GM12892 (cell line): ENCODE measurements at regions not wholly inside any gene's neighbourhood (a gene's known extent, or its start where the extent isn't known, plus 50 kb on each side); places are given as distances from the start of the nearest gene placed in this dataset.

Source experiments
- DNase-seq: peaks from one replicate; pipeline ENCODE4 v3.0.0; 2011; ENCODE audit not compliant: insufficient read length
- FAIRE-seq: peaks from 2 replicates; lab custom pipeline; 2011; peaks lifted over from hg19 to GRCh38; lab: Jason Lieb, UNC
- POLR2A ChIP-seq: IDR thresholded peaks from 2 replicates; pipeline ENCODE4 v1.6.1; 2011; ENCODE audit warnings: low read depth, low read length, control low read depth
- POLR2AphosphoS5 ChIP-seq: IDR thresholded peaks from 2 replicates; pipeline ENCODE4 v1.6.1; 2011; ENCODE audit warnings: low read depth, low read length, control low read depth
- TAF1 ChIP-seq: IDR thresholded peaks from 2 replicates; pipeline ENCODE4 v1.6.1; 2011; ENCODE audit warnings: low read depth, mild to moderate bottlenecking, control low read depth, low read length, borderline replicate concordance

- no peak for FAIRE-seq
- TF ChIP-seq POLR2AphosphoS5 = no peak
- TF ChIP-seq TAF1 = no peak
- no peak for TF ChIP-seq POLR2A
These were observed 727.0 kb downstream of the NR2F2 start for GRCh38 chr15:97057503-97057902.

GRCh38 chr15:97059281-97059680, 728.8 kb downstream of the NR2F2 start:
- DNase-seq = no peak
- no peak for TF ChIP-seq POLR2AphosphoS5
- TF ChIP-seq TAF1 = no peak
- no peak for TF ChIP-seq POLR2A
- FAIRE-seq = no peak

More at GRCh38 chr15:97057503-97057902, 727.0 kb downstream of the NR2F2 start:
- no peak for DNase-seq

GRCh38 chr15:97061392-97061791, 730.9 kb downstream of the NR2F2 start:
- DNase-seq (no peak), FAIRE-seq (no peak)
- TF ChIP-seq POLR2A (no peak), TAF1 (no peak), POLR2AphosphoS5 (no peak)

- TF ChIP-seq POLR2AphosphoS5 (no peak), POLR2A (no peak), TAF1 (no peak)
- DNase-seq (no peak), FAIRE-seq (no peak)
These were observed 741.2 kb downstream of the NR2F2 start for GRCh38 chr15:97071668-97072067.

- no peak for TF ChIP-seq POLR2AphosphoS5
- TF ChIP-seq TAF1 = no peak
- no peak for TF ChIP-seq POLR2A
- DNase-seq (no peak), FAIRE-seq (no peak)
These were observed 742.0 kb downstream of the NR2F2 start for GRCh38 chr15:97072545-97072944.

GRCh38 chr15:97076011-97076410, 745.5 kb downstream of the NR2F2 start:
- DNase-seq (no peak), FAIRE-seq (no peak)
- no peak for TF ChIP-seq TAF1
- TF ChIP-seq POLR2AphosphoS5 = no peak
- no peak for TF ChIP-seq POLR2A

DNA sequence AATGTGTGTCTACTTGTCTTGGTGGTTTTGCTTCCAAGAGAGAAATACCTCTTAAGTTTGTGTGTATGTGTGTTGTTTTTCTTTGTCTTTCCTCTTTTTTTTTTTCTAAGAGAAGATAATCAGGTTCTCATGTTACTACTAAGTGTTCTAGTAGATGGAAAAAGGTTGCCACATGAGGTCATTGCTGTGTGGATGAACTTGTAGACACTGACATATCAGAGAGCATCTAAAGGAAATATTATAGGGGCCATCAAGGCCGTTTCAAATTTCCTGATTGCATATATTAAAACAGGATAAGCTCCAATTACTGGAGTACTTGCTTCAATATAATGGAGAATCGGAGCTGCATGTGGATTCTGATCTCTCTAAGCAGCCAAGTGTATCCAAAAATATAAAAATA, 747.5 kb downstream of the NR2F2 start:
- FAIRE-seq = no peak
- TF ChIP-seq POLR2AphosphoS5 = no peak
- no peak for TF ChIP-seq POLR2A
- TF ChIP-seq TAF1 = no peak
- DNase-seq = no peak

DNA sequence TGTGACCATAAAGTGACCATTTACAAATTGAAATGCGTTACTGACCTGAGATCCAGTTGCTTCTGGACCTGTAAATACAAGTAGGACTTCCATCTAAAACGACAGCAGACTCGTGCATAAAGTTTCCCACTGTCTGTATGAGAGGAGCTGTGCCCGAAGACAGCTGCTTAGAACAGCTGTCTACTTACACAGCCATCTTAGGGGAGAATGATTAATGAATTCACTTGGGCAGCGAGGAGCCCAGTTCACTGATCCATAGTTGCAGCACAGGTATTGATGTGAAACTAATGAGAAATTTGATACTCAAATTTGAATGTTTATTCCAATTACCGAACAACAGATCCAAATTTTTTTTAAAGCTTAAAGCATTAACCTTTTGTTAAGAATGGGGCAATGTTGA, 748.1 kb downstream of the NR2F2 start:
- TF ChIP-seq POLR2AphosphoS5 = no peak
- TF ChIP-seq POLR2A = no peak
- no peak for TF ChIP-seq TAF1
- FAIRE-seq = no peak
- no peak for DNase-seq

DNA sequence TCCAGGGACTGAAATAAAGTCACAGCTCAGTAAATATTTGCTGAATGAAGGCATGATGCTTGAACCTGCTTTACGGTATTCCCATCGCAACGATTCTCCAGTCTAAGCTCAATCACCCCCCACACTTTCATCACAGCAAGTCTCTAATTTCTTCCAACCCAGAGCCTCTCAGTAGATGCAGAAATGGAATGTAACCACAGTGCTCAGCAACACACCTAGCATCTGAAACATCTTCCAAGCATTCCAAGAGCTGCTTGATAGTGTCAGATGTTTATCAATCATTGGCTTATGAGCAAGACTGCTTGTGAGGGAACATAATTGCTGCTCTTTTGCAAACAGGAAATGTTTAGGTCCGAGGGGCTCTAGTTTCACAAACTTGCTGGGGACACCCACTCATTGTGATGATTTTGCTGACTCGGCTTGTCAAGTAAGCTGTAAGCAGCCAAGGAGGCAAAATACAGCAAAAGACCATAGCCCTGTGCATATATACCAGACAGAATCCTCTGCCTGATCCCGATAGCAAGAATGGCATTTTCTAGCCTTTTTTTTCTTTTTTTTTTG, 751.2 kb downstream of the NR2F2 start:
- DNase-seq (no peak), FAIRE-seq (no peak)
- TF ChIP-seq POLR2AphosphoS5 (no peak), TAF1 (no peak), POLR2A (no peak)

DNA sequence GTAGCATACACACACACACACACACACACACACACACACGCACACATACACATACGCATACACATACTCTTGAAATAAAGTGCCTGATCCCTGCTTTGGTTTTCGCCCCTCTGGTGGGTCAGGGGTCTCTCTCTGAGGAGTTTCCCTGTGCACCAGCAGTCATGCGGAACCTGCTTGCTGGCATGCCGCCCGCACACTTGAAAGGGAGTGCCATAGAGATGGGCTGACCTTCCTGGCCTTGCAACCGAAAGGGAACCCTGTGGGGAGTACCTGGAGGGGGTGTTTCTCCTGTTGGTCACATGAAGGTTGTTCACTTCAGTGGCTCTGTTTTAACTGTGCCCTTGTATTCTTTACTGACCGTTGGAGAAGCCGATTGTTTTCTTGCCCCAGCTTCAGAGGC, 752.3 kb downstream of the NR2F2 start:
- no peak for FAIRE-seq
- DNase-seq = no peak
- no peak for TF ChIP-seq POLR2AphosphoS5
- TF ChIP-seq TAF1 = no peak
- no peak for TF ChIP-seq POLR2A

GRCh38 chr15:97084650-97085049, 754.1 kb downstream of the NR2F2 start:
- DNase-seq (no peak), FAIRE-seq (no peak)
- TF ChIP-seq POLR2AphosphoS5 = no peak
- TF ChIP-seq TAF1 = no peak
- TF ChIP-seq POLR2A = no peak

DNA sequence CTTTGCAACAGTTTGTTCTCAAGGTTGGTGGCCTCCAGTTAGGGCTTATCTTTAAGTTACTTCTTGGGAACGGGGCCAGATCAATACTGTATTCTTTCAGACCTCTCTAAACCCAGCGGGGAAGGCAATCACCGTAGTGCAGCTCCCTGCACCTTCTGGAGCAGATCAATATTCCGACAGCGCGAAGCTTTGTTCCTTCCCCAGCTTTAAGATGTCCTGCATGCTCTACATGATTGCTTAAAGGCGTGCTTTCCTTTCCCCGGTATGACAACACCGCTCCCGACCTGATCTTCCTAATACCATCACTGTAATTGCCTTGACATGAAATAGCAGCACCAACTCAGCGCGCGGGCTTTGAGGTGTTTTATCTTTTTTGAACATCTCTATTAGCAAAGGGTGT, 755.2 kb downstream of the NR2F2 start:
- DNase-seq (no peak), FAIRE-seq (no peak)
- TF ChIP-seq TAF1 (no peak), POLR2AphosphoS5 (no peak), POLR2A (no peak)
